Daoy (cell line): ENCODE measurements at regions not wholly inside any gene's neighbourhood (a gene's known extent, or its start where the extent isn't known, plus 50 kb on each side); places are given as distances from the start of the nearest gene placed in this dataset.
A peak's percentile ranks its signal among the peaks of the same experiment; 100 is the strongest.

Source experiments
- DNase-seq: peaks from one replicate; pipeline ENCODE4 v3.0.0-alpha.2; 2015; ENCODE audit warnings: low read depth

GRCh38 chr7:47690902-47691558 is 109.1 kb upstream of the TNS3 start:
- DNase-seq, result peak; percentile 50

GRCh38 chr7:47689558-47689957 is 107.6 kb upstream of the TNS3 start:
- no peak for DNase-seq

GRCh38 chr7:47688311-47689100 is 106.6 kb upstream of the TNS3 start:
- DNase-seq, result no peak

GRCh38 chr7:47685712-47686376 is 103.9 kb upstream of the TNS3 start:
- no peak for DNase-seq

- DNase-seq, result no peak
These were observed 103.2 kb upstream of the TNS3 start for GRCh38 chr7:47685151-47685550.

GRCh38 chr7:47684728-47685127 is 102.8 kb upstream of the TNS3 start:
- DNase-seq, result no peak

GRCh38 chr7:47683485-47683898 is 101.6 kb upstream of the TNS3 start:
- no peak for DNase-seq

- no peak for DNase-seq
These were observed 101.0 kb upstream of the TNS3 start for GRCh38 chr7:47682874-47683273.

- no peak for DNase-seq
These were observed 99.4 kb upstream of the TNS3 start for GRCh38 chr7:47681249-47681810.

- DNase-seq, result no peak
These were observed 96.9 kb upstream of the TNS3 start for GRCh38 chr7:47678641-47679380.

GRCh38 chr7:47677664-47678063 is 95.8 kb upstream of the TNS3 start:
- no peak for DNase-seq

GRCh38 chr7:47677093-47677492 is 95.2 kb upstream of the TNS3 start:
- DNase-seq, result no peak

- peak; percentile 54 for DNase-seq
These were observed 91.1 kb upstream of the TNS3 start for GRCh38 chr7:47672977-47673381.

- no peak for DNase-seq
These were observed 90.4 kb upstream of the TNS3 start for GRCh38 chr7:47672271-47672791.

- no peak for DNase-seq
These were observed 89.4 kb upstream of the TNS3 start for GRCh38 chr7:47671358-47671757.

GRCh38 chr7:47670729-47671128 is 88.8 kb upstream of the TNS3 start:
- no peak for DNase-seq

GRCh38 chr7:47669901-47670384 is 88.0 kb upstream of the TNS3 start:
- DNase-seq, result peak; percentile 89

- DNase-seq, result peak; percentile 98
These were observed 87.4 kb upstream of the TNS3 start for GRCh38 chr7:47669178-47669891.

- no peak for DNase-seq
These were observed 84.4 kb upstream of the TNS3 start for GRCh38 chr7:47666164-47666862.

GRCh38 chr7:47664650-47665195 is 82.8 kb upstream of the TNS3 start:
- no peak for DNase-seq
